C4-2B (cell line): ENCODE measurements at regions not wholly inside any gene's neighbourhood (a gene's known extent, or its start where the extent isn't known, plus 50 kb on each side); places are given as distances from the start of the nearest gene placed in this dataset.

ENCODE experiments used
- ZFX ChIP-seq: fragments of 450-650 bp; IDR thresholded peaks from 2 replicates; pipeline ENCODE4 v1.6.1; 2017
- TF ChIP-seq, protein P1 (sequence below): fragments of 450-650 bp; conservative IDR thresholded peaks from 2 replicates; pipeline ENCODE4 v1.5.1; 2017; ENCODE audit warnings: mild to moderate bottlenecking

DNA sequence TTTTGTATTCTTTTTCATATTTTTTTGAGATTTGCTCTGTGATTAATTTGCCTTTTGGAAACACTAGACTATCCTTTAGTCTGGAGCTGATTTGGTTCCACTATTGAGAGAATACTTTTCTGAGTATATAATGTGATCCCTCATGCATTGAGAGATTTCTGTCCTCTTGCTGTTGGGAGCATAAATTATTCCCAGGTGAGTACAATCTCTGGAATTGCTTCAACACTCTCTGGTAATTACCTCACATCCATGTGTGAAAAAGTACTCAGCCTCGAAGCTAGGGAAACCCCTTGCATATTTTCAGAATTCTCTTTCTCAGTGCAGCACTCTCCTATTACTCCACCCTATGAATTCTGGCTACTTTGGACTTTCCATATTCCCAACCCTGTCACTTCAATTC lies 550.0 kb downstream of the RAPGEF2 start:
- TF ChIP-seq, protein P1, sequence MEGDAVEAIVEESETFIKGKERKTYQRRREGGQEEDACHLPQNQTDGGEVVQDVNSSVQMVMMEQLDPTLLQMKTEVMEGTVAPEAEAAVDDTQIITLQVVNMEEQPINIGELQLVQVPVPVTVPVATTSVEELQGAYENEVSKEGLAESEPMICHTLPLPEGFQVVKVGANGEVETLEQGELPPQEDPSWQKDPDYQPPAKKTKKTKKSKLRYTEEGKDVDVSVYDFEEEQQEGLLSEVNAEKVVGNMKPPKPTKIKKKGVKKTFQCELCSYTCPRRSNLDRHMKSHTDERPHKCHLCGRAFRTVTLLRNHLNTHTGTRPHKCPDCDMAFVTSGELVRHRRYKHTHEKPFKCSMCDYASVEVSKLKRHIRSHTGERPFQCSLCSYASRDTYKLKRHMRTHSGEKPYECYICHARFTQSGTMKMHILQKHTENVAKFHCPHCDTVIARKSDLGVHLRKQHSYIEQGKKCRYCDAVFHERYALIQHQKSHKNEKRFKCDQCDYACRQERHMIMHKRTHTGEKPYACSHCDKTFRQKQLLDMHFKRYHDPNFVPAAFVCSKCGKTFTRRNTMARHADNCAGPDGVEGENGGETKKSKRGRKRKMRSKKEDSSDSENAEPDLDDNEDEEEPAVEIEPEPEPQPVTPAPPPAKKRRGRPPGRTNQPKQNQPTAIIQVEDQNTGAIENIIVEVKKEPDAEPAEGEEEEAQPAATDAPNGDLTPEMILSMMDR: no peak
- no peak for TF ChIP-seq ZFX
